ENCODE measurements at regions not wholly inside any gene's neighbourhood (a gene's known extent, or its start where the extent isn't known, plus 50 kb on each side); places are given as distances from the start of the nearest gene placed in this dataset.
"Not testable (repeated sequence)": the region's sequence is repeated elsewhere in the genome, so short reads cannot be mapped to it uniquely, and the experiment has no call there.

DNA sequence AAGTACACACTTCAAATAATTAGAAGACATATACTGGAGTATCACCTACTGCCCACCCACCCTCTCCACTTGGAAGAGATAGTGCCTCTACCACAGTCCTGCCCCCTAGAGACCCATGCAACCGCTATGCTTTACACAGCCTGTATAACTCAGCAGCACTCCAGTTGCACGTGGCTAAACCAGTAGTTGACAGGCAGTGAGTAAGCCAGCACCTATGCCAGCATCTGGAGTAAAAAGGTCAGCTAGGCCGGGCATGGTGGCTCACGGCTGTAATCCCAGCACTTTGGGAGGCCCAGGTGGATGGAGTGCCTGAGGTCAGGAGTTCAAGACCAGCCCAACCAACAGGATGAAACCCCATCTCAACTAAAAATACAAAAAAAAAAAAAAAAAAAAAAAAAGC is 356.4 kb downstream of the NR2F1-AS1 start:
- DNase-seq (ENCODE audit: low read depth, low spot score) = no peak

DNA sequence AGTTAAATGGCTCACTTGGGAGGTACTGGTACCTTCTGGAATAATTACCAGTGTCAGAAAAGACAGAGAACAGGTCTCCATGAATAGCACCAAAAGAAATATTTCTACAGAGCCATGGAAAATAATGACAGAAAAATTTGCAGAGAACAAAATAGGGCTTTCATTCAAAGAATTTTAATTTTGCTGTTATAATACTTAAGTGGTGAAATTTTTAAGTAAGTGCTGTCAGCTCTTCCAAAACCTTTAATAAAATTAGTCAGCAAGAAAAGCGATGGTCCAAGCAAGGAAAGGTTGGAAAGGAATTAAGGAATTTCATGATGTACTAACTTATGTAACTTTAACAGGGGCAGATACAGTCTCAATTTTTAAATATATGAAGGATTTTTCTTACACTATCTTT is 359.2 kb downstream of the NR2F1-AS1 start:
- DNase-seq (ENCODE audit: low read depth, low spot score) = no peak

DNA sequence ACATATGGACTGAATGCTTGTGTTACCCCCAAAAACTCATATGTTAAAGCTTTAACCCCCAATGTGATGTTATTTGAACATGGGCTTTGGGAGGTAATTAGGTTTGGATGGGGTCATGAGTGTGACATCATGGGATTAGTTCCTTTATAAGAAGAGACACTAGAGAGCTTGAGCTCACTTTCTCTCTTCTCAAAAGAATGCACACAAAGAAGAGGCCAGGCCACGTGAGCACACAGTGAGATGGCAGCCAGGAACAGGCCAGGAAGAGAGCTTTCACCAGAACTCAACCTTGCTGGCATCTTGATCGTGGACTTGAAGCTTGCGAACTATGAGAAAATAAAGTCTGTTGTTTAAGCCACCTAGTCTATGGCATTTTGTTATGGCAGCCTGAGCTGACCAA is 360.6 kb downstream of the NR2F1-AS1 start:
- no peak for DNase-seq (ENCODE audit: low read depth, low spot score)

DNA sequence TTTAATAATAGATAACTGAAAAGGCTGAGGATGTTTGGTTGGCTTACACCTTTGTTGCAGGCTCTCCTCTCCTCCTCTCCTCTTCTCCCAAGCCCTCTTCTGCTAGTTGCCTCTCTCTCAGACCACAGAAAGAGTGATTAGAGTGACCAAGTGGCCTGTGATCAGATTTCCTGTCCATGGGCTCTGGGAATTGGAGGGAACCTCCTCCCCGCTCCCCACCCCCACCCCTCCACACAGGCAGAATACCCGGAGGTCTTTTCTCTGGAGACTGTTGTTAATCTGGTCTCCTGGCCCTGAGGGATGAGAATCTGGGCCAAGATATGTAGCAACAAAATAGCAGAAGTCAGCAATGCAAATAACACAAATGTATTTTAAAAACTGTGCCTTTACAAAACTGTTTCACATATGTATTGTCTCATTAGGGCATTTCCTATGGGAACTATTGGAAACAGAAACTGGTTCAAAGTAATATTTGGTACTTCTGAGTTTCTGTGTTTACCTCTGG is 361.3 kb downstream of the NR2F1-AS1 start:
- no peak for DNase-seq (ENCODE audit: low read depth, low spot score)

DNA sequence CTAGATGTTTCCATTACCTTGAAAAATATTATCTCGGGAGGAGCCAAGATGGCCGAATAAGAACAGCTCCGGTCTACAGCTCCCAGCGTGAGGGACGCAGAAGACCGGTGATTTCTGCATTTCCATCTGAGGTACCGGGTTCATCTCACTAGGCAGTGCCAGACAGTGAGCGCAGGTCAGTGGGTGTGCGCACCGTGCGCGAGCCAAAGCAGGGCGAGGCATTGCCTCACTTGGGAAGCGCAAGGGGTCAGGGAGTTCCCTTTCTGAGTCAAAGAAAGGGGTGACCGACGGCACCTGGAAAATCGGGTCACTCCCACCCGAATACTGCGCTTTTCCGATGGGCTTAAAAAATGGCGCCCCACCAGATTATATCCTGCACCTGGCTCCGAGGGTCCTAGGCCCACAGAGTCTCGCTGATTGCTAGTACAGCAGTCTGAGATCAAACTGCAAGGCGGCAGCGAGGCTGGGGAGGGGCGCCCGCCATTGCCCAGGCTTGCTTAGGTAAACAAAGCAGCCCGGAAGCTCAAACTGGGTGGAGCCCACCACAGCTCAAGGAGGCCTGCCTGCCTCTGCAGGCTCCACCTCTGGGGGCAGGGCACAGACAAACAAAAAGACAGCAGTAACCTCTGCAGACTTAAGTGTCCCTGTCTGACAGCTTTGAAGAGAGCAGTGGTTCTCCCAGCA is 367.8 kb downstream of the NR2F1-AS1 start:
- not testable (repeated sequence) for DNase-seq (ENCODE audit: low read depth, low spot score)

DNA sequence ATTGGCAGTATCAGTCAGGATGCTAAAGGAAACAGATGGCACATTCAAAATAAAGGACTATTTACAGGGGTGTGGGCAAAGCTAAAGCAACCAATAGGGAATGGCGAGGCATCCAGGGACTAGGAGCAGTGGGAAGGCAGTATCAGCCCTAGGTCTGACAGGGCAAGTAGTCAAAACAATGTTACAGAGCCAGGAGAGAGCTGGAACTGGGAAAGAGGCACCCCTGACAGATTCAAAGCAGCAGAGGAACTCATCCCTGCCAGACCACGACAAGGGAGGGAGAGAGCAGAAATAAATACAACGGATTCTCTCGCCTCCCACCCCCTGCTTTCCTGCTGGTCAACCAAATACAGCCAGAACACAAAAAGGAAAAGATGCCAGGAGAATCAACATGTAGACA is 371.5 kb downstream of the NR2F1-AS1 start:
- peak; percentile 41 for DNase-seq (ENCODE audit: low read depth, low spot score)

DNA sequence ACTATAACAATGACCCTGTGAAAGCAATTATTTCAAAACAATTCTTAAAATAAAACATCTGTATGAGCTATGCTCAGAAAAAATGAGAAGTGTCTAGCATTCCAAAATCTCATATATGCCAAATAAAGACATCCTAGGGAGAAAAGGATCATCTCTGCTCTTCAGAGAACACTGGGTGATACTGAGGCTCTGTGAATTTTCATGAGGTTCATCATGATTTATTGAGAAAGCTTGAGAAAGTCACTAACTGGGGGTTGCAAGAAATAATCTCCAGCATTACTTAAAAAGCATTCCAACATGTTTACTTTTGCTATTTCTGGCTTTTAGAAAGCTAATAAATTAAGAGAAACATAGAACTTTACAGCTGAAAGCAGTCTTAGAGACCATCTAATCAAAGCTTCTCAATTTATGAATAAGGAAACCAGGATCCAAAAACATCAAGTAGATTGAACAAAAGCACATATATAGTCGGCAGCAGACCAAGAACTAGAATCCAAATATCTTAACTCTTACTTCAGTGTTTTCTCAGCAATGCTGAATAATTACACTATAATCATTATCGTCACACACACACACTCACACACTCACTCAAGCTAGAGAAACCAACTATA is 372.8 kb downstream of the NR2F1-AS1 start:
- DNase-seq (ENCODE audit: low read depth, low spot score) = no peak

DNA sequence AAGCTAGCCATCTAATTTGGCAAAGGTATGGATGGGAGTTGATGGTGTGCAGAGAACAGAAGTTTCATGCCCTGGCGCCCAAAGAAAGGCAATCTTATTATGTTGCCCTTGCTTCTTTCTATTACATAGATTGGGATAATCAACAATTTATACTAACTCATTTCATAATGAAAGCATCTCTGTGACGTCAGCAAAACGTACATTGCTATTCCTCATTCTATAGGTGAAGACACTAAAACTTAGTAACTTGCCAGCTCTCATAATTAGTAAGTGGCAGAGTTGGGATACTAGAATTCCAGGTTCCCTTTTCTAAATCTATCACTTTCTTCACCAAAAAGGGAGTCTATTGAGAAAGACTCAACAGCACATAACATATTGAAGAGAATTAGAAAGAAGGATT is 374.8 kb downstream of the NR2F1-AS1 start:
- DNase-seq (ENCODE audit: low read depth, low spot score) = no peak

DNA sequence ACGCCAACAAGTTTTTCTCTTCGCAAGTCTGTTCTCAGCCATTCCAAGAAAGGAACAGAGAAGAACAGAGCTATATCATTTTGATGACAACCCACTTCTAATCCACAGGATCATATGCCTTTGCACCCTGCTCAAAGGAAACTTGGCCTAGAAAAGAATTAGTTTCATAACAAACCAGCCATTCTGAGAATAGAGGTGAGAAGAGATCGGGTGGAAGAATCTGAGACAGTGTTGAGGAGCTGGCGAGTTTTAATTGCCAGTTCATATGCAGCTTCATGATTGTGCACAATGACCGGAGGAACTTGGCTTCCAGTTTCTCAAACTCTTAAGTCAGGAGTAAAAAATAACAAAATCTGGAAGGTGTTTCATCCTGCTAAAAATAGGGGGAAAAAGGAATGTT is 380.0 kb downstream of the NR2F1-AS1 start:
- no peak for DNase-seq (ENCODE audit: low read depth, low spot score)

DNA sequence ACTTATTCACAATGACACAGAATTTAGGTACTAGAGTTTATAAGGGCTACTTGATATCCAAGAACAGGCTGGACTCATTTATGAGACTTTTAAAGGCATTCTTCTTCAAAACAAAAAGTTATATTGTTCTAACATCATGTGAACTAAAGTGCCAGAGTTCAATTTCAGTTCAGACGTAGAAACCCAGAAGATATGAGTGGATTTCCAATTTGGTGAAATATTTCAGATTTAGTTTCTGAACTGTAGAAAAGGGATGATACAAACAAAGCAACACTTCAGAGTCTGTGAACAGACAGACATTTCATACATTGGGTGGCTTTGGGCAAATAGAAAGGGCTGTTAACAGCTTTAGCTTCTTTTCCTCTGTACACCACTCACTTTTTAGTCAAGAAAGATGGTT is 384.0 kb downstream of the NR2F1-AS1 start:
- DNase-seq (ENCODE audit: low read depth, low spot score) = no peak

DNA sequence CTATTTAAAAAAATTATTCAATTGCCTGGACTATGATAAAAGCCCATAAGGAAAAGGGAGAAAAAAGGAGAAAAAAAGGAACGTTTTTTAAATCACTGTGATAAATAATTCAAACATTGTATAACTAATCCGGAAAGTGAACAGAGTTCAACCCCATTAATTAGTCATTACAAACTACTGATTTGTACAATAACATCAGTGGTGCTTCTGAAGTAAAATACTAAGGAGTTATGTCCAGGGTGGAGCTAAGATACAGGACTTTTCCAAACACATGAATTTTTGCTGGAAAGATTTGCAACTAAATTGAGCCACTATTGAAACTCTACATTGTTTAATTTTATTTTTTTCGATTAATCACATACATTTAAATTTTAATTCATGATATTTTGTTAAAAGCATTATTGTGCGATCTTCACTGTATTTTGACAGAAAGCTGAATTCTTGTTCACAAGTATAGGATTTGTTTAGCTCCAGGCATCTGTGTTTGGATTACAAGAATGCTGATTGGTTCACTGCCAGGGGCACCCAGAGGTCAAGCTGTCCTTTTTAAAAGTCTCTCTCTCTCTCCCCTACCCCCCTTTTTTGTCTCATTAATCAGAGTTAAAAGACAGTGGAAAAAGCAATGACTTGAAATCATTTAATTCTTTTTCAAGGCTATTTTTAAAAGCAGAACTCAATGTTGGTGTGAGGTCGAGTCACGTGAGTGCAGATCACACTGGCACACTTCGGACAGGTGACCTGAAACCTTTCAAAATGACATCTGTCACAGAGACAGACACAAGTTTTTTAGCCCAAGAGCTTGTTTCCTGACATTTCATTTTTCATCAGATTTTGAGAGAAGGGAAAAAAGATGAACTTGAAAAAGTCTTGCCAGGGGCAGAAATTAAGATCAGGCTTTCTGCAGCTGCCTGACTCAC is 387.3 kb downstream of the NR2F1-AS1 start:
- no peak for DNase-seq (ENCODE audit: low read depth, low spot score)

DNA sequence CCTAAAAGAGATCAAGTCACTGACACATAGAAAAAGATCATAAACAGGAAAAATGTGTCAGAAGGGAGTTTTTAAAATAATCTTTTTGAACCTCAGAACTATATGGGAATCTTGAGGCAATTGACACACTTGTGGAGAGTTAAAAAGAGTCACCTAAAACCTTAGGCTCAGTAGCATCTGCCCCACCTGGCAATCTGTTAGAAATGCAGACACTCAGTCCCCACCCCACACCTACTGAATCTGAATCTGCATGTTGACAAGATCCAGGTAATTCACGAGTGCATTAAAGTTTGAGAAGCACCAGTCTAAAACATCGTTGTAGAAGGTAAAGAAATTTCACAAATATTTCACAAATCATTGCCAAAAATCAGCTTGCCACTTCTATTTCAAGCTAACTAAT is 388.3 kb downstream of the NR2F1-AS1 start:
- no peak for DNase-seq (ENCODE audit: low read depth, low spot score)

DNA sequence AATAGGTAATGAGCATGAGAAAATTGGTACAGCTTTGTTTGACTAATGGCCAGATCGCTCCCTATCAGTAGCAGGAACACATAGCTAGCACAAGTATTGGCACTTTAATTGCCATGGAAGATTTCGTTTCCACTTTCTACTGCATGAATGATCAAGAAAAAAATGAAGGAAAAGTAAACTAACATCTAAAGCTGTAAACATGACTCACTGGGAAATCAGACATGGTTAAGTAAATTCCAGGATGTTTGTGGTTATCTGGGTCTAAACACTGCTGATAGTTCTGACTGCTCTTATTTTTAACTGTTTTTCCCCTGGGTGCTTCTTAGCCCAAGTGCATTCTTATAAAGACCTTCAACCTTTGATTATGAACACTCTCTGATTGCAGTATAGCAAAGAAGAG is 388.9 kb downstream of the NR2F1-AS1 start:
- DNase-seq (ENCODE audit: low read depth, low spot score) = no peak

DNA sequence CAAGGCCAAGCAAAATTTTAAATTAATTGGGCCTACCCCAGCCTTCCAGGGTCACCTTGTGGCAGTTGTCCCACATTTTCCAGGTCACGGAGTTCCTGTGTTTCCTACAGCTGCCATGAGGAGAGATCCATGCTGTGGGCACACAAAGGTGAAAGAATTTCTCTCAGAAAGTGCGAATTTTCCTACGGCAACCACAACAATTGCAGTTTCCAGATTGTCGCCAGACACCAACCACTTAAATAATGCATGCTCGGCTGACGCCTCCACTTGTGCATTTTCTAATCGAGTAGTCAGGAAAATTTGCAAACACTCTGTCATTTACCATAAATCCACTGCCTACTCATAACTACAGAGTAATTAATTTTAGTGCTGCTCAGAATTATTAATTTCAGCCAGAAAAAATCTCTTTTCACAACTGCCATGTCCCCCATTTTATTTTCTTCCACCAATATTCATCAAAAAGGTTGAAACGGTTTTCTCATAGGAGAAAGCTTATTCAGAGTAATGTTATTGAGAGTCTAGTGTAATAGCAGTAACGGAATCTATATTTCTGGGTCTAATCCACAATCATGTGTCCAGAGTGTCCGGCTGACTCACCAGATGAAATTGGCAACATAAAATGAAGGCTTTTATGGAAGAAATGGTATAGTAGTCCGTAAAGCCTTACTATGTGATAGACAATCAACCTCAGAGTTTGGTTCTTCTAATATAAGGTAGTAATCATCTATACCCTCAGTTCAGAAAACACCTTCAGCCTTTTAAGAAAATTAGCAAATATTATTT is 389.8 kb downstream of the NR2F1-AS1 start:
- DNase-seq (ENCODE audit: low read depth, low spot score) = no peak

DNA sequence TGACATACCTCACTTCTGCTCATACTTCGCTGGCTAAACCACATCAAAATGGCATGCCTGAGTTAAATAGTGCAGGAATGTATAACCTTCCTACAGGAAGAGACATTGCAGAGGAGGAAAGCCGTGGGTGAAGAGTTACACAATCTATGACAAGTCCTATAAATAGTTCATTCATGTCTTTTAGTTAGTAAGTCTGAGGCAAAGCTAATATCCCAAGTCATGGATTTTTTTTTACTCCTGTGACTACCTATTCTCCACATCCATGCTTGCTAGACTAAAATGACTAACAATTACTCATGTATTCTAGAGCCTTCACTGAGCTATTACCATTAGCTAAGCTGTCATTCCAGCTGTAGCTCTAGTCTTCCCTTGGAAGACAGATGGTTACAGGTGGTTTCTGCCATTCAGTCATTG is 391.3 kb downstream of the NR2F1-AS1 start:
- no peak for DNase-seq (ENCODE audit: low read depth, low spot score)

DNA sequence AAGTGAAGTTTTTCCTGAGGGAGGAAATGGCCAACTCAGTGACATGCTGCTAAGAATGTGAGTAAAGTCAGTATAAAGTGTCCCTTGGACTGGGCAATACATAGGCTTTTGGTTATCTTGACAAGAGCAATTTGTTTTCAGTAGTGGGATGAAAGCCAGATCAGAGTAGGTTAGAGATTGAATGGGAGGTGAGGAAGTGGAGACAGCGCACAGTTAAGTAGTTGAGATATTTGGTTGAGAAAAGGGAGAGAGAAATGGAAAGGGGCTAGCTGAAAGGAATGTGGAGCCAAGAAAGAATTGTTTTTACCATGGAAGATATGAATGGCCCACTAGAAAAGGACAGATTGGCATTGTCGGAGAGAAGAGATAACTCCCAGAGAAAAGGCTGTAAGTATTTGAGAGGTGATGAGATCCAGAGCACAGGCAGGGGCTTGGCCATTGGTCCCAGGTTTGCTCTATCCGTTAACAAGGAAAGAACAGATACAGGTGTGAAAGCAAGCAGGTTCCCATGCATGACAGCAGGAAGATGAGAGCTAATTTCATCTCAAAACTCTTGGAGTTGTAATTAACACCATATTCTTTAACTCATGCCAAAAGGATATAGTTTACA is 392.0 kb downstream of the NR2F1-AS1 start:
- no peak for DNase-seq (ENCODE audit: low read depth, low spot score)

DNA sequence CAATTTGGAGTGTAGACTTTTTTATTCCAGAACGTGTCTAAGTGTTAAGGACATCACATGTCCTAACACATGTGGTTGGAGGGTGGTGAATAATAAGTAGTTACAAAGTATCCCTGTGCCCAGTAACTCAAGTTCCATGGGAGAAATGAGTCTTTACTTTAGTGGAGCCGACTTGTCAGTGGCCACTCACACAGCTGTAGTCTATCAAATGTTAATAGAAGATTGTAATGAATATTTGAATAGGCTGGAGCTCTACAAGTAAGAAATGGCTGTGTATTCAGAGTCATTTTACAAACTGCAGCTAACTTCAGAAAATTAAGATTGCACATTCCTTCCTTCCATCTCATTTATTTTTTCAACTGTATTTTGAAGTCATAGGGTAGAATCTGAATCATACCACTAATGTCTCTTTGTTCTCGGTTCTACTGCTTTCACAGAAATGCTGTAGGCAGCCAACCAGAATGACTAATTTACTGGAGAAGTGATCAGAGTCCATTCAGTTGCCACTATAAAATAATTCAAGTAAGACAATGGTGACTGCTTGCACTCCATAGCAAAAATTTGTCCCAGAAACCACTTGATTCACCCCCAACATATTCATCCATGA is 394.8 kb downstream of the NR2F1-AS1 start:
- no peak for DNase-seq (ENCODE audit: low read depth, low spot score)

DNA sequence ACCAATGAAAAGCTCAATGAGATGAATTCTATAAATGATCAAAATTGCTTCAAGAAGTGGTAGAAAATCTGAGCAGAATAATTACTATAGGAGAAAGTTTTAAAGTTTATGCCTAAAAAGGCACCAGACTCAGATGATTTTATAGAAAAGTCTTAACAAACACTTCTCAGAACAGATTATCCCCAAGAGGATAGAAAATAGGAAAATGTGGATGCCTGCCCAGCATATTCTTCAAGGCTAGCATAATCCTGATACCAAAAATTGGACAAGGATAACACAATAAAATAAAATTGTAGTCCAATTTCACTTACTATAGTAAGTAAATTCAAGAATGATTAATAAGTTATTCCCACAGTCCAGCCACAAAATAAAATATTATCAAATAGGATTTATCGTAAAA is 397.0 kb downstream of the NR2F1-AS1 start:
- DNase-seq (ENCODE audit: low read depth, low spot score) = no peak

DNA sequence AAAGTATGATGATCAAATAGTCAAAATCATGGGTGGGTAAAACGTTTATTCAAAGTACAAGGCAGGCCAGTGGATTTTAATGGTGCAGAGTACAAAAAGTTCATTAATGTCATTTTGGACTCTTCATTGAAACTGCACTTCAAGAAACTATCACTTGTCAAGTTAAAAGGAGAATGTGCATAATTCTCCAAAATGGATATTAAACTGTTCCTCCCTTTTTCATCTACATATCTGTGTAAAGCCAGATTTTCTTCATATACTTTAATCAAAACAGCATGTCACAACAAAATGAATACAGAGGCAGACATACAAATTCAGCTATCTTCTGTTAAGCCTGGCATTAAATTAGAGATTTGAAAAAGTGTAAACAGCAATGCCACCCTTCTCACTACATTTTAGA is 401.6 kb downstream of the NR2F1-AS1 start:
- no peak for DNase-seq (ENCODE audit: low read depth, low spot score)

DNA sequence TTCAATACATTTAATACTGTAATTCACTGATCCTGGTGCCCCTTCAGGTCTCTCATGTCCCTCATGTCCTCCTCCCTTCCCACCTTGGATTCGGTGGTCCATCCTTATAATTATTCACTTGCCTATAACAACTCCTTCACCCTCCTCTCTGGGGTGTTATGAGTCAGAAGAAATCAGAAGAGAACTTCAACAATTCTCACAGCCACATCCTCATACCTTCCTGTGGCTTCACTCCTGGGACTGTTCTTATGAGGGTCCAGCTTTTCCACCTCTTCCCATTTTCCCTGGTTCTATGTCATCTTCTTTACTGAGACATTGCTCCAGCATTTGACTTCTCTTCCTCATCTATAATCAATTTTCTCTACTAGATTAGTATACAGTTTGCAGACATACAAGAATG is 406.1 kb downstream of the NR2F1-AS1 start:
- no peak for DNase-seq (ENCODE audit: low read depth, low spot score)

DNA sequence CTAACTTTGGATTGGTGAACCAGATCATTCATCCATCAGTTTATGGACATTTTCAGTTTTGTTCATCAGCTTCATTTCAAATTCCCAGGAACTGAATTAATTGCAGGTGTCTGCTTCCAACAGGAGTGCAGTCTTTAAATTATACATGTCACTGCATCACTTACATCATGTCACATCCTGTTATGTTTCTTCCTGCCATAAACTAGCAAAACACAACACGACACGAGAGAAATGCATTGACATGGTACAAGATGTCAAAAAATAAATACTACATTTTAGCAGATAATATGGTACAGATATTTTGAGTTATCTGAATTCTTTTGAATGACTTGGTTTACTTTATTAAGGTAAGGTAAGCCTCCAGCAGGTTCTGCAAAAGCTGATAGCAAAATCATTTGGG is 415.5 kb downstream of the NR2F1-AS1 start:
- DNase-seq (ENCODE audit: low read depth, low spot score) = no peak

All from brain pericyte (primary cell).